NCI-H2081 (cell line): ENCODE measurements at regions not wholly inside any gene's neighbourhood (a gene's known extent, or its start where the extent isn't known, plus 50 kb on each side); places are given as distances from the start of the nearest gene placed in this dataset.

Experiments used
- DNase-seq, 2 experiments: peaks; one replicate each; lab custom pipeline; 2025; lab: John Stamatoyannopoulos, UW

GRCh38 chr13:44022196-44022595, 142.5 kb downstream of the LACC1 start:
- DNase-seq = no peak

- no peak for DNase-seq
Measured at GRCh38 chr13:44024167-44024845, 144.6 kb downstream of the LACC1 start.

- no peak for DNase-seq
Measured at GRCh38 chr13:44024846-44025195, 145.1 kb downstream of the LACC1 start.

DNA sequence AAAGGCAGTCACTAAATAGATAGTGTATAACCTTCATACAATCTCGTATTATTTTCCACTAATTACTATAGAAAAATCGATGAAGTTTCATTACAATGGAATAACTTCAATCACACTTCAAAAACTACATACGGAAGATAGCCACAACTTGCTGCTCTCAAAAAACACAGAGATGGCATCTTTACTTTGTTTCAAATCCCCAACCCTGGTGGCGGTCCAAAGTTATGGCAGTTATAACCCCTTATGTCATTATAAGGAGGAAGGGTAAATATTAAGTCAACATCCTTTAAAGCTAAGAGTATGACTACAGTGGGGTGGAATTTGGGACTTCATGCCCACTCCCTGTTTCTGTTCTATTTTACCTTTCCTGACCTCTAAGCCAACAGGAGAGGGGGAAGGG, 146.5 kb downstream of the LACC1 start:
- no peak for DNase-seq

DNA sequence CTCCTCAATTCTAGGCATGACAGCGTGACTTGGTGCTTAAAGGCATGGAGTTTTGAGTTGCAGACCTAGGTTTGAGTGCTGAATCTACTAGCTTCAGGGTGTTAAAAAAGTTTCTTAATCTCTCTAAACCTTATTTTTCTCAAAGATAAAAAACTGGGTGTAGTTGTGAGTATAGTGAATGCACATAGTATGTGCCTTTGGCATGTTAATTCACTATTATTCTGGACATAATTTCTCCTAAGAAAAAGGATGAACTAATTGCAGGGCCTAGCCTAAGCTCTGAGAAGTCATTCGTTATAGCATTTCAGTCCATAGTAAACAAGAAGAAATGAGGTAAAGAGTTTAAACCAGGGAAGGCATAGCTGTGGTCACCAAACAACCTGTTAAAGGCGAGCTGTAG, 149.0 kb downstream of the LACC1 start:
- DNase-seq = no peak

DNA sequence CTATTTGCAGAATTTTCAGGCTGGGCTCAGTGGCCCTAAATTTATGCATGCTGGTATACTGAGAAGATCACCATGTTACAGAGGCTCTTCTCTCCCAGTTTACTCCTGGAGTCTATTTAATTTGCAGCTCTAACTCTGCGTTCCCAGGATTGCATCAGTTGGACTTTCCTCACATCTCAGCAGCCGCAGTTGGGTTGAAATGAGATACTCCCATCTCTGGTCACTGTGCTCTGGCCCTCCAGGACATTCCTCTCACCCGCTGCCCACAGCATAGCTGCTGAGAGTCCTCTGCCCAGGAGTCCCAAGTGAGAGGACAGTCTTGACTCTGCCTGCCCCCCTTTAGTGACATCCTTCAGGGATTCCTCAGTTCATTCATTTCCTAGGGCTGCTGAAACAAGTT, 150.9 kb downstream of the LACC1 start:
- no peak for DNase-seq

DNA sequence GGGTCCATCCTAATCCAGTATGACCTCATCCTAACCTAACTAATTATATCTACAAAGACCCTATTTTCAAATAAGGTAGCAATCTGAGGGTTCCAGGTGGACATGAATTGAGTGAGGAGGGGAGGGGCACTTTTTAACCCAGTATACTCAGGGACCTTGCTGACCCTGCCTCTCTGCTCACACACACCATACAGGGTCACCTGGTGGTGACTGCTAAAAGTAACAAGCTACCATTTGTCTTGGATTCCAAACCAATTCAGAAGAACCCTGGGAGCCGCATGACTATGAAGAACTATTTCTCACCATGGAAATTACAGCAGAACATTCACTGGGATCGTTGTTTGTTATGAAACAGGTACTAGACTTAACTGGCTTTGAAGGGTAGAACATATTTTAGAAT, 151.9 kb downstream of the LACC1 start:
- DNase-seq = no peak

DNA sequence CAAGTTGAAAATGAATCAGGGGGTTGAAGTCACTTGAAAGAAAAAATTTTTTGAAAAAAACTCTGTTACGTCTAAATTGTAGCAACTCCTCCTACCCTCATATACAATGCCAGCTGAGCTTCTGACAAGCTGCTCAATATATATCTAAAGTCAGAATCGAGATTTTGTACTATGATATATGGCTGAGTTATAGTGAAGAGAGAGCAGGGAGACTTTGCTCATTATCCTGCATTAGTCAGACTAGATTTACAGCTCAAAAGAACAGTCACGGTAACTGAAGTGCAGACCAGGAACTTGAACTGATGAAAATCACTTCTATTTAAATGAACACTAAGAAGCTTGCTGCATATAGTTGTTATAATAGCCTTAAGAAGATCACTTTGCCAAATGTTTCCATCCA, 153.1 kb downstream of the LACC1 start:
- no peak for DNase-seq

GRCh38 chr13:44035400-44035799, 155.7 kb downstream of the LACC1 start:
- no peak for DNase-seq

DNA sequence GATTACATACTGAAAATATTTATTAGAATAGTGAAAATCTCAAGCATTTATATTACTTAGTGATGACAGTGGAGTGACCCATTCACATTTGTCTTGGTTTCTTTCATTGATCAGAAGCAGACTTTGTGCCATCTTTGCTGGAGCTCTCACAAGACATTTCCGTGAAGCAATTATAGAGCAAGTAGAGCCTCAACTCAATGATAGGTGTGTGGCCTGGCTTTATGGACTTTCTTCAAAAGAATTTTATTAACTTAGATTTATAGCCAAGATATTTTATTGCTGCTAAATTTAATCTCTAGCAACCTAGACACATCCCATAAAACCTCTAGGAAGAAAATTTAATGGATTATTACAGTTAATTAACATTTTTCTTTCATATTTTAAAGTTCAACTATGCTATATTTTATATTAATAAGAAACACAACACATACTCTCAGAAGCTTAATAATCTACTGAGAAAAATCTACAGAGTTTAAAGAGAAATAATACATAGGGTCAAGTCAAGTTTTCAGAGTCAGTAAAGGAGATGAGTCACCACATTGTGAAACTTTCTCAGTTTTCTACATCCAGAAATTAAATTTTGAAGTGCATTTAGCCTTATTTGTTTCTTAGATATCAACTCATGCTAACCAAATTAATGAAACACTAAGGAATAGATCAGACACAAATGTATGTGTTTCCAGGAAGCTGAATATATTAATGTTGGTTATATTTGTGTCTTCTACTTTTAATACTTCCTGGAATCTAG, 160.5 kb downstream of the LACC1 start:
- no peak for DNase-seq

GRCh38 chr13:44040818-44041100, 161.1 kb downstream of the LACC1 start:
- DNase-seq = no peak

- DNase-seq = no peak
Measured at GRCh38 chr13:44044547-44045179, 165.0 kb downstream of the LACC1 start.

GRCh38 chr13:44045180-44045562, 165.5 kb downstream of the LACC1 start:
- peak; percentile 24 to 66 for DNase-seq

- DNase-seq = no peak
Measured at GRCh38 chr13:44046428-44046827, 166.7 kb downstream of the LACC1 start.

DNA sequence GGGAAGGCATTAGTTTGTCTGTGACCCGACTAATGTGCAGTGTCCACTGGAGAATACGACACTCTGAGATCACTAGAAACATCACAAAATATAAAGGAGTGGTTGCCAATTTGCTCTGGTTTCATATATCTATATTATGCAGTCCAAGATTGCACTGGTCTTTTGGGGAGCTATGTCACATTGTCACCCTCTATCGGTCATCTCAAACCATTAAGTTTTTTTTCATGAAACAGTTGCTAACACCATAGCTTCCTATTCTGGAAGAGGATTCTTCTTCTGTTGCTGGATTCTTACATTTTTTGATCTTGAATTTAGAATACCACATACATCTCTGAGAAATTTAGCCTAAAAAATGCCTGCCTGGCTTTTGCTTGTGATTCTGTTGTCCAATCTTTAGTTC, 168.6 kb downstream of the LACC1 start:
- DNase-seq = no peak

DNA sequence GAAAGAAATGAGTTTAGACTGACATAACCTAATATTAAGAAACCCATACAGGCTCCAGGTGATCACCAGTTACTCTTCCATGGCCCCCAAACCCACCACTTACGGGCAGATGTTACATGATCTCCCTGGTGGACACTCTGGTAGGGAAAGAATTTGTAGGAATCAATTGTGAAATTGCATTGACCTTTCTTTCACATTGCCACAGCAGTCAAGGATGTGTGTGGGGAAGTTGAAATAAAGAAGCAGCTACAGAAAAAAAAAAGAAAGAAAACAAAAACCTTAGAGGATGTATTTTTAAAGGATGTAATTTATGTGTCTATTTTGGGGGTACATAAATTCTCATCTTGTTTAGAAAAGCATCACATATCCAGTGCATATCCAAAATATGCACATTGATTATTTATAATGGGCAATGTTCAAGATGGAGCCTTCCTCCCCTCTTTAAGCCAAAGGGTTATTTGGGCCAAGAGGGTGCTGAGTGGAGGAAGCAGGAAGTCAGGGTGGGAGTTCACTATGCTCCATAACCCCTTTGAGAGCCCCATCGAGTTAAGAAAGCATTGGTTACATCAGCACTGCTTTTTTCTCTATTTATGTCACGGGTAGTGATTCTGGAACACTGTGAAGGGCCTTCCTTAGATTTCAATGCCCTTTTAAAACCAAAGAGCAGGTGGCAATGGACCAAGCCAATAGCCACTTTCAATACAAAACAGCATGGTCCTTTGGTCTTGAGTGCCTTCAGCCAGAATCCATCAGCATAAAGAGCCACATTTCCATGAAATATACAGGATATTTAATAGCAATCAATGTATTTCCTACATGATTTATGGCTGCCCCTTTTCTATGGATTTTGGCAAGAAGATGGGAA, 169.6 kb downstream of the LACC1 start:
- DNase-seq = no peak

DNA sequence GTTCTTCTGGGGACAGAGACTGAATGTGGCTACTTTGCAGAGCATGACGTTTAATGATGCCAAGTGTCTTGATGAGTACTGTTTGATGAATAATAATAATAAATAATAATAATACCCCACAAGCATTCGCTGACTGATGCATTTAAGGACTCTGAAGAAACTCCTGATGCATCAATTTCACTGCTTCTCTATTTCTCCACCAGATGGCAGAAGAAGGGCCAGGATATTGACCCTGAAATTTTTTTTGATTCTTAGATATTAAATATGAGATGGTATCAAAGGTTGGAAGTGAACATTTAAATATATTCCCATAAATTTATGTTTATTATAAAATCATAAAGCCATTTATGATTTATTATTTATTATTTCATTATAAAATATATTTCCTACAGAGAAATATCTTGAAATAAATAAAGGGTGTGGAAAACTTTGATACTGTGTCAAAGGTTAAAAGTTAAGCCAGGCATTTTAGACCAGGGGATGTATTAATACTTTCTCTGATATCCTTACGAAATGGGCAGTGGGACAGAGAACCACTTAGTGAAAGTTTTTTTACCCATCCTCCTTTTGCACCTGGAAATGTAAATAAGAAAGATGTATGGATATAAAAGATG, 170.9 kb downstream of the LACC1 start:
- DNase-seq = peak in 1 of 2 experiments; percentile 33

DNA sequence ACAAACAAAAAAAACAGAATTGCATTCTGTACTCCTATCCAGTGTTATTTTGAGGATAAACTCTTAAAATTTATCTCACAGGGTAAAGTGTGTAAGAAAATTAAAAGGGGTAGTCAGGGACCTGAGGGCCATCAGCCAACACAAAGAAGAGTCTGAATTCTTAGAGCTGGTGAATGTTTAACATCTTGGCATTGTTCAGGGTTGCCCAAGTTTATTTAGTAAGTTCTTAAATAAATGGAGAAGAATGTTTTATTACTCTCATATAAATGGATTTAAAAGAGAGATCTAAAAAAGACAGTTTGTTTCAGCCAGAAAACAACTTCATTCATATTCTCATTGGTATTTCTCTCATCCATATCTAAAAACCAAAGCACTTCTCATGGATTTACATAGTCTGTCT, 171.7 kb downstream of the LACC1 start:
- DNase-seq = no peak

- peak in 1 of 2 experiments; percentile 7 for DNase-seq
Measured at GRCh38 chr13:44051918-44052675, 172.4 kb downstream of the LACC1 start.

- no peak for DNase-seq
Measured at GRCh38 chr13:44052780-44053184, 173.1 kb downstream of the LACC1 start.

DNA sequence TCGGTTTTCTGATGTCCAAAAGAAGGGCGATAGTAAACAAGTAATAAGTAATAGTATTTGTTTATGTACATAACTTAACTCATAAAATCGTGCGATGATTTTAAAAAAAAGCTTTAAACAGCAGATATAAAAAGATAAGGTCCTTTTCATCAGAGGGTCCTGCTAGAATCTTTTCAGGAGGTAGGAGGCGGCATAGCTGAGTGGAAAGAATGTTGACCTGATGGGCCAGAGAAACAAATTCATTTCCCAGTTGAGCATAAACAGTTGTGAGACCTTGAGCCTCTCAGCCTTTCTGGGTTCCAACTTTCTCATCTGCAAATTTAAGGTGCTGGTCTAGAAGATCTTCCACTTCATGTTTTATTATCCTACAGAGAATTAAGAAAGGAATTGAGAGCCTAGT, 173.5 kb downstream of the LACC1 start:
- no peak for DNase-seq
